Cardiac muscle cell (in vitro differentiated cells and primary cell): ENCODE measurements at regions not wholly inside any gene's neighbourhood (a gene's known extent, or its start where the extent isn't known, plus 50 kb on each side); places are given as distances from the start of the nearest gene placed in this dataset.

Experiments used
- DNase-seq, 2 donors: peaks; one replicate each; pipeline versions ENCODE4 v3.0.0 to v3.0.0-alpha.2; 2010 to 2017; ENCODE audit warnings: low read depth in 1 of 2, low spot score in 1 of 2
- H3K27ac ChIP-seq: fragments of 200-600 bp; sonication (generic); 2 replicates; pipeline ENCODE4 v1.5.1; 2016
- H3K27me3 ChIP-seq: fragments of 200-600 bp; sonication (generic); 2 replicates; pipeline ENCODE4 v1.6.0; 2016; ENCODE audit warnings: control low read depth
- H3K36me3 ChIP-seq: fragments of 200-600 bp; sonication (generic); 2 replicates; pipeline ENCODE4 v1.5.1; 2016; ENCODE audit warnings: control low read depth
- H3K4me1 ChIP-seq: fragments of 200-600 bp; sonication (generic); 2 replicates; pipeline ENCODE4 v1.8.1; 2017; ENCODE audit warnings: low read depth, mild to moderate bottlenecking, mixed run types
- H3K4me3 ChIP-seq: fragments of 200-600 bp; sonication (generic); 2 replicates; pipeline ENCODE4 v1.5.1; 2016; ENCODE audit warnings: mild to moderate bottlenecking
- H3K9me3 ChIP-seq: fragments of 200-600 bp; sonication (generic); 2 replicates; pipeline ENCODE4 v1.5.1; 2017; ENCODE audit warnings: low read depth, mild to moderate bottlenecking, control low read depth
- TF ChIP-seq, protein P1 (sequence below): IDR thresholded peaks from 2 replicates; pipeline ENCODE4 v1.5.1; 2012; ENCODE audit warnings: low read depth, mild to moderate bottlenecking, low read length

DNA sequence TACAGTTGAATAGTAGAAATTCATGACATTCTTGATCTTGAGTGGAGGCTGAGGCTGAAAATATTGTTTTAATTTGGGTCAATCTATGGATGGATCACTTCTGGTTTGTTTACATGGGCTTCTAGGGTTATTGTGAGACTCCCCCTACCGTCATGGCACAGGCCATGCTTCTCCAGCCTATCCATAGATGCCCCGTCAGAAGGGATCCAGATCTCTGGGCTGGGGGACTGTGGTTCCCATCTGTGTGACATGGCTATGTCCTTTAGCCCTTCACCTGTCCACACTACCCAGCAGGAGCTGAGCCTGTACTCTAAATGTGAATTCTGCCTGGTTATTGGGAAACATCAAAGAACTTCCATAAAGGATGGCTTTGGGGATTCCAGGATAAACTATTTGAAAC, 160.4 kb downstream of the ABCC12 start:
- Histone ChIP-seq H3K4me3 (no peak overlapping the region), H3K36me3 (no peaks in the 10 kb centered on the region), H3K27ac (no peak overlapping the region), H3K4me1 (no peaks in the 10 kb centered on the region), H3K9me3 (no peaks in the 10 kb centered on the region), H3K27me3 (no peaks in the 10 kb centered on the region)
- TF ChIP-seq, protein P1, sequence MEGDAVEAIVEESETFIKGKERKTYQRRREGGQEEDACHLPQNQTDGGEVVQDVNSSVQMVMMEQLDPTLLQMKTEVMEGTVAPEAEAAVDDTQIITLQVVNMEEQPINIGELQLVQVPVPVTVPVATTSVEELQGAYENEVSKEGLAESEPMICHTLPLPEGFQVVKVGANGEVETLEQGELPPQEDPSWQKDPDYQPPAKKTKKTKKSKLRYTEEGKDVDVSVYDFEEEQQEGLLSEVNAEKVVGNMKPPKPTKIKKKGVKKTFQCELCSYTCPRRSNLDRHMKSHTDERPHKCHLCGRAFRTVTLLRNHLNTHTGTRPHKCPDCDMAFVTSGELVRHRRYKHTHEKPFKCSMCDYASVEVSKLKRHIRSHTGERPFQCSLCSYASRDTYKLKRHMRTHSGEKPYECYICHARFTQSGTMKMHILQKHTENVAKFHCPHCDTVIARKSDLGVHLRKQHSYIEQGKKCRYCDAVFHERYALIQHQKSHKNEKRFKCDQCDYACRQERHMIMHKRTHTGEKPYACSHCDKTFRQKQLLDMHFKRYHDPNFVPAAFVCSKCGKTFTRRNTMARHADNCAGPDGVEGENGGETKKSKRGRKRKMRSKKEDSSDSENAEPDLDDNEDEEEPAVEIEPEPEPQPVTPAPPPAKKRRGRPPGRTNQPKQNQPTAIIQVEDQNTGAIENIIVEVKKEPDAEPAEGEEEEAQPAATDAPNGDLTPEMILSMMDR: peak; percentile 10
- no peak for DNase-seq

DNA sequence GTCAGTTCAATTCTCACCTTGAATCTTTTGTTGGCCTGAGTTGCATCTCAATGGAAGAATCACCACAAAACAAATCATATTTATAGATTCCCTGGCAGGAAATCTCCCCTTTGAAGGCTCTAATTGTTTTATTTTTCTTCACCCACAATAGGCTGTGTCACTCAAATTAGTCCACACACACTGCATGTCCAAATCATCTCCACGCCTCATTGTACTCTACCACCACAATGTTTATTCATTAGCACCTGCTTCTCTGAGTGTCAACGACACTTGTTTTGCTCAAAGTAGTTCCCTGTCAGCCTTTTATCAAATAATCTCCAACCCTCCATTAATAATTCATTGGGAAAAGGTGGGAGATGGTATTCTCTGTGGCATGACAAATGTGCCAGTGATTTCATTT, 164.3 kb downstream of the ABCC12 start:
- no peak overlapping the region for H3K4me3 ChIP-seq
- no peaks in the 10 kb centered on the region for H3K27me3 ChIP-seq
- H3K4me1 ChIP-seq: no peaks in the 10 kb centered on the region
- no peak for DNase-seq
- H3K9me3 ChIP-seq: no peaks in the 10 kb centered on the region
- no peak overlapping the region for H3K27ac ChIP-seq
- TF ChIP-seq, protein P1: no peak
- H3K36me3 ChIP-seq: no peaks in the 10 kb centered on the region

DNA sequence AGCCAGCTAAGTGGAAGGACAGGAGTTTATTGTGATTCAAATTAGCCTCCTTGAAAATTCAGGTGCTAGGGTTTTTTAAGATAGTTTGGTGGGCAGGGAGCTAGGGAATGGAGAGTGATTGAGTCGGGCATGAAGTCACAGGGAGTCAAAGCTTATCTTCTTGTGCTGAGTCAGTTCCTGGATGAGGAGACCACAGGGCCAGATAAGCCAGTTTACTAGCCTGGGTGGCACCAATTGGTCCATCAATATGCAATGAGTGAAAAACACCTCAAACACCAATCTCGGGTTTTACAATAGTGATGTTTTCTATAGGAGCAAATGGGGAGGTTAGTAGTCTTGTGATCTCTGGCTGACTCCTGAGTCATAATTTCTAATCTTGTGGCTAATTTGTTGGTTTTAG, 165.1 kb downstream of the ABCC12 start:
- Histone ChIP-seq H3K27ac (no peak overlapping the region), H3K36me3 (no peaks in the 10 kb centered on the region), H3K9me3 (no peaks in the 10 kb centered on the region), H3K4me1 (no peaks in the 10 kb centered on the region), H3K27me3 (no peaks in the 10 kb centered on the region), H3K4me3 (no peak overlapping the region)
- no peak for DNase-seq
- TF ChIP-seq, protein P1: no peak

DNA sequence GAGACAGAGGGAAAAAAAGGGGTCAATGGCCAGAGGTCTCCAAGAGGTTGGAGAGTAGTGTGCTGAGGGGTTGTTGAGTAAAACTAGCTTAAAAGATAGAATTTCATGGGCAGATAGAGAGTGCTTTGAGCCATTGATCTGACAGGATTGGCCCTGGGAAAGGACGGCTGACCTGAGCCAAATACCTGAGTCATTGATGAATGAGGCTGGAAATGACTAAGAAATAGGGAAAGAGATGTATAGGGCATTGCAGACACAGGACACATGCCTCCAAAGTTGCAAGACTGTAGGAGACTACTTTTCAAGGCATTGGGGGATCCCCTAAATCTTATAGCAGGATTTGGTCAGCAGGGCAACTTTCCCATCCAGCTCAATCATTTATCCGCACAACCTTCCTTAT, 168.7 kb downstream of the ABCC12 start:
- no peaks in the 10 kb centered on the region for H3K27me3 ChIP-seq
- no peaks in the 10 kb centered on the region for H3K4me1 ChIP-seq
- TF ChIP-seq, protein P1: no peak
- no peaks in the 10 kb centered on the region for H3K9me3 ChIP-seq
- no peak overlapping the region for H3K27ac ChIP-seq
- no peak overlapping the region for H3K4me3 ChIP-seq
- no peaks in the 10 kb centered on the region for H3K36me3 ChIP-seq
- no peak for DNase-seq

DNA sequence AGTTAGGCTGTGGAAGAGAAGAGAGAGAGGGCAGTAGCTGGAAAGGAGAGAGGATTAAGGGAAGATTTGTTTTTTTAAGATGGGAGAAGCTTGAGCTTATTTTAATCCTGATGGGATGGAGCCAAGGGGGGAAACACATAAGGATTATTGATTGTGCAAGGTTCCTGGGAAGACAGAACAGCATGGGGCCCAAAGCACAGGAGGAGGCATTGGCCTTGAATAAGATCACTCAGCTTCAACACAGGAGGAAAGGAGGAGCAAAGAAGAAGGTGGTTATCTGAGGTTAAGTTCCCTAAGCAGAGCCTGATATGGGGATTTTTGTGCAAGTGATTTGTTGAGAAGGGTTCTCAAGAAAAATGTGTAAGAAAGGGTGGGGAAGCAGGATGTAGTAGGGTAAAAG, 169.8 kb downstream of the ABCC12 start:
- Histone ChIP-seq H3K36me3 (no peaks in the 10 kb centered on the region), H3K27me3 (no peaks in the 10 kb centered on the region), H3K27ac (no peak overlapping the region), H3K4me1 (no peaks in the 10 kb centered on the region), H3K4me3 (no peak overlapping the region), H3K9me3 (no peaks in the 10 kb centered on the region)
- TF ChIP-seq, protein P1: no peak
- no peak for DNase-seq

DNA sequence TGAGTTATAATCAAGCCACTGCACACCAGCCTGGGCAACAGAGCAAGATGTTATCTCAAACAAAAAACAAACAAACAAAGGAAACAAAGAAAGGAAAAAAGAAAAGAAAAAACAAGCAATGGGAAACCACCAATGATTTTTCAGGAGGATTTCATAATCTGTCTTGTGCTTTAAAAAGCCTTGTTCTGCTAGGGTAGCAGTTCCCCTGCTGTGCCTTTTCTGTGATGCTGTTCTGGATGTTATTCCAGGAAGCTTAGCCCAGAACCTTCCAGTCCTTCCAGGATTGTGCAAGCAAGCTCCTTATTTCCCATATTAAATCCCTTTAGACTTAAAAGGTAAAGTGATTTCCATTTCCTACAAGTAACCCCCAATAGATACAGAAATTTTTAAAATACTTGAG, 171.1 kb downstream of the ABCC12 start:
- Histone ChIP-seq H3K4me1 (no peaks in the 10 kb centered on the region), H3K27ac (no peak overlapping the region), H3K36me3 (no peaks in the 10 kb centered on the region), H3K27me3 (no peaks in the 10 kb centered on the region), H3K9me3 (no peaks in the 10 kb centered on the region), H3K4me3 (no peak overlapping the region)
- TF ChIP-seq, protein P1: no peak
- no peak for DNase-seq
